ENCODE measurements at regions not wholly inside any gene's neighbourhood (a gene's known extent, or its start where the extent isn't known, plus 50 kb on each side); places are given as distances from the start of the nearest gene placed in this dataset.

DNA sequence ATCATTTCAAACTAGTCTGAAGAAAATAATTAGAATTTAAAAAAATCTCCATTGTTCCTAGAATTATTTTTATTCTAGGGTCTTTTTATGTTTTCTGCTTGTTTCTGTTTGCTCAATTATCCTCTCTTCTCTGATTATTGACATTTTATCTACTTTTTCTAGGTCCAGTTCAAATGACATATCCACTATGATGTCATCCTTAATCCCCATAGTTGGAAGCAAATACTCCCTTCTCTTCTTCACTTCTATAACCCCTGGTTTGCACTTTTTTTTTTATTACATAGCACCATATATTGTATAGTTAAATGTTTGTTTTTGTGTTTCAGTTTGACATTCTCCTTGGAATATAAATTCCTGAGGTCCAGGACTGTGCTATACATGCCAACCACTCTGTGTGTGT, 82.6 kb downstream of the CT47B1 start:
- TF ChIP-seq, protein P1, sequence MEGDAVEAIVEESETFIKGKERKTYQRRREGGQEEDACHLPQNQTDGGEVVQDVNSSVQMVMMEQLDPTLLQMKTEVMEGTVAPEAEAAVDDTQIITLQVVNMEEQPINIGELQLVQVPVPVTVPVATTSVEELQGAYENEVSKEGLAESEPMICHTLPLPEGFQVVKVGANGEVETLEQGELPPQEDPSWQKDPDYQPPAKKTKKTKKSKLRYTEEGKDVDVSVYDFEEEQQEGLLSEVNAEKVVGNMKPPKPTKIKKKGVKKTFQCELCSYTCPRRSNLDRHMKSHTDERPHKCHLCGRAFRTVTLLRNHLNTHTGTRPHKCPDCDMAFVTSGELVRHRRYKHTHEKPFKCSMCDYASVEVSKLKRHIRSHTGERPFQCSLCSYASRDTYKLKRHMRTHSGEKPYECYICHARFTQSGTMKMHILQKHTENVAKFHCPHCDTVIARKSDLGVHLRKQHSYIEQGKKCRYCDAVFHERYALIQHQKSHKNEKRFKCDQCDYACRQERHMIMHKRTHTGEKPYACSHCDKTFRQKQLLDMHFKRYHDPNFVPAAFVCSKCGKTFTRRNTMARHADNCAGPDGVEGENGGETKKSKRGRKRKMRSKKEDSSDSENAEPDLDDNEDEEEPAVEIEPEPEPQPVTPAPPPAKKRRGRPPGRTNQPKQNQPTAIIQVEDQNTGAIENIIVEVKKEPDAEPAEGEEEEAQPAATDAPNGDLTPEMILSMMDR (conservative IDR thresholded peaks at IDR 0.05; ENCODE audit: low read depth): no peak
- no peak for DNase-seq (ENCODE audit: low spot score)
- POLR2A ChIA-PET (ENCODE audit: low non-redundant PET): no interaction called here
- CTCF ChIA-PET: no interaction called here
- no peak overlapping the region for H3K27ac ChIP-seq

DNA sequence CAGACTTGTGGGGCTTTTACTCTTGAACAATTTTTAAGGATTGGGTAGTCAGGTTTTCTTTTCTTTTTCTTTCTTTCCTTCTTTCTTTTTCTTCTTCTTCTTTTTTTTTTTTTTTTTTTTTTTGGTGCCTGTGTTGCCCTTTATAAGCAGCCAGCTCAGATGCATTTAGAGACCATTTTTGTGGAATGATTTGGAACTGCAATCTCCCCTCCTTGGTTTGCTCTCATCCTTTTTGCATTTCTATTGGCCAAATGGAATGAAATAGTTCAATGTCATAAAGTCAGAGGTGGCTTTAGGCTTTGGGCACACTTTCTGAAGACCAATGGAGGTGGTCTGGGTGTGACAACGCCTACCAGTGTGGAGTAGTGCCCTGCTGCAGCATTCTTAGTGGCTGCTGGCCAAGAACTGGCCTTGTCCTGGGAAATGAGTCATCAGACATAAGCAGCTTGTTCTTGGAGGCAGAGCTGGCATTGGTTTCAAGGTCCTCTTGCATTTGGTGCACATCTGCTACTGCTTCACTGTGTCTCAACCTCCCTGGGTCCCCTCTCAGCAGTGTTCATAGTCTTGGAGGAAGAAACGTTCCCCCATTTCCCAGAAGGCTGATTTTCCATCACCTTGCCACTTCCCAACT, 84.5 kb downstream of the CT47B1 start:
- TF ChIP-seq, protein P1 (conservative IDR thresholded peaks at IDR 0.05; ENCODE audit: low read depth): no peak
- no peak overlapping the region for H3K27ac ChIP-seq
- CTCF ChIA-PET: no interaction called here
- POLR2A ChIA-PET (ENCODE audit: low non-redundant PET): no interaction called here
- DNase-seq (ENCODE audit: low spot score): no peak

GRCh38 chrX:120790552-120790951, 85.1 kb downstream of the CT47B1 start:
- no peak for DNase-seq (ENCODE audit: low spot score)
- ChIA-PET CTCF (interaction anchor here (0.7 kb wide), 1 partner anchor 676 kb away, joined by 3 read pairs; no protein-coding TSS in a partner anchor), POLR2A (ENCODE audit: low non-redundant PET) (no interaction called here)
- TF ChIP-seq, protein P1 (conservative IDR thresholded peaks at IDR 0.05; ENCODE audit: low read depth): no peak
- H3K27ac ChIP-seq: no peak overlapping the region

- POLR2A ChIA-PET (ENCODE audit: low non-redundant PET): no interaction called here
- TF ChIP-seq, protein P1 (conservative IDR thresholded peaks at IDR 0.05; ENCODE audit: low read depth): peak; percentile 71
- CTCF ChIA-PET: interaction anchor here (0.7 kb wide), 1 partner anchor 676 kb away, joined by 3 read pairs; no protein-coding TSS in a partner anchor
- H3K27ac ChIP-seq: no peak overlapping the region
- peak; percentile 33 for DNase-seq (ENCODE audit: low spot score)
Observed at GRCh38 chrX:120790118-120790517, 85.5 kb downstream of the CT47B1 start.

DNA sequence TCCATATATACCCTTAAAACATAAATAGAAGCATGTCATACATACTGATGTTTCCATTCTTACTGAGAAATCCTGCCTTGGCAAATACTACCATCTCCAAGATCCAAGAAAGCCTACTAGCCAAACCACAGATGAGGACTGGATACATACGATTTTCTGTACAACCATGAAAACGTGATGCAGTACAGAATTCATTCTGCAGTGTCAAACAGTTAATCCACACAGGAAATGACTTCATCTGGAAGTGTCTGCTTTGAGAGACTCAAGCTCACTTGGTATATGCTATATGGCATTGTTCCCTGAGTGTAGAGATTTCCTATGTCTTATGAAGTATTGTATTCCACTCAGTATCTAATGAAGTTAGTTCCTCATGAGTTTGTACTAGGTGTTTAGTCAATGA, 94.3 kb downstream of the CT47B1 start:
- CTCF ChIA-PET: no interaction called here
- TF ChIP-seq, protein P1 (conservative IDR thresholded peaks at IDR 0.05; ENCODE audit: low read depth): no peak
- no peak for DNase-seq (ENCODE audit: low spot score)
- H3K27ac ChIP-seq: no peak overlapping the region
- POLR2A ChIA-PET (ENCODE audit: low non-redundant PET): no interaction called here

DNA sequence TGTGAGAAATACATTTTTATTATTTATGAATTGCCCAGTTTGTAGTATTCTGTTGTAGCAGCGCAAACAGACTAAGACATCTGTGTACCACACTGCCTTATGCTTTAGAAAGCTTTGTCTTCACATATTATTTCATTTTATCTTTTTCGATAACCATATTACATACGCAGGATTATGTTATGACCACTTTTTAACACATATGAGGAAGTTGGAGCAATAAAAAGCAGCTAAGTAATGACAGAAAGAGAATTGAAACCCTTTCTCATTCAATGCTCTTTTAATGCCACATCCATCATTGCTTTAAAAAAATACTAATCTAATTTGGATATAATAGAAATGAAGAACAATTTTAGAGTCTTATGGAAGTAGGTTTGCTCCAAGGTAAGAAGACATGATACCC, 99.7 kb downstream of the CT47B1 start:
- ChIA-PET CTCF (no interaction called here), POLR2A (ENCODE audit: low non-redundant PET) (no interaction called here)
- TF ChIP-seq, protein P1 (conservative IDR thresholded peaks at IDR 0.05; ENCODE audit: low read depth): no peak
- H3K27ac ChIP-seq: no peak overlapping the region
- no peak for DNase-seq (ENCODE audit: low spot score)
